GM23248 (cell line): ENCODE measurements at regions not wholly inside any gene's neighbourhood (a gene's known extent, or its start where the extent isn't known, plus 50 kb on each side); places are given as distances from the start of the nearest gene placed in this dataset.
"Not testable (repeated sequence)": the region's sequence is repeated elsewhere in the genome, so short reads cannot be mapped to it uniquely, and the experiment has no call there.

Source experiments
- EZH2 ChIP-seq: fragments of 200-600 bp; sonication (generic); IDR thresholded peaks from 2 replicates; pipeline ENCODE4 v1.6.1; 2018; ENCODE audit warnings: antibody characterized with exemption, mild to moderate bottlenecking; ENCODE audit not compliant: insufficient read depth, poor library complexity, severe bottlenecking
- EZH2phosphoT487 ChIP-seq: fragments of 200-600 bp; sonication (generic); IDR thresholded peaks from 2 replicates; pipeline ENCODE4 v1.6.1; 2018; ENCODE audit warnings: antibody characterized with exemption, moderate library complexity, mild to moderate bottlenecking, low read depth; ENCODE audit not compliant: insufficient read depth

- TF ChIP-seq EZH2phosphoT487, EZH2: not testable (repeated sequence)
Measured at GRCh38 chr7:140254976-140255375, 78.2 kb upstream of the KDM7A start.
